DLD1 (cell line): ENCODE measurements at regions not wholly inside any gene's neighbourhood (a gene's known extent, or its start where the extent isn't known, plus 50 kb on each side); places are given as distances from the start of the nearest gene placed in this dataset.
"Not testable (repeated sequence)": the region's sequence is repeated elsewhere in the genome, so short reads cannot be mapped to it uniquely, and the experiment has no call there.

Experiments used
- in situ Hi-C: cut with HindIII; loops from 2 replicates; pipeline ENCODE4 v1.10.0; 2017; ENCODE audit warnings: low sequenced_read_pairs

DNA sequence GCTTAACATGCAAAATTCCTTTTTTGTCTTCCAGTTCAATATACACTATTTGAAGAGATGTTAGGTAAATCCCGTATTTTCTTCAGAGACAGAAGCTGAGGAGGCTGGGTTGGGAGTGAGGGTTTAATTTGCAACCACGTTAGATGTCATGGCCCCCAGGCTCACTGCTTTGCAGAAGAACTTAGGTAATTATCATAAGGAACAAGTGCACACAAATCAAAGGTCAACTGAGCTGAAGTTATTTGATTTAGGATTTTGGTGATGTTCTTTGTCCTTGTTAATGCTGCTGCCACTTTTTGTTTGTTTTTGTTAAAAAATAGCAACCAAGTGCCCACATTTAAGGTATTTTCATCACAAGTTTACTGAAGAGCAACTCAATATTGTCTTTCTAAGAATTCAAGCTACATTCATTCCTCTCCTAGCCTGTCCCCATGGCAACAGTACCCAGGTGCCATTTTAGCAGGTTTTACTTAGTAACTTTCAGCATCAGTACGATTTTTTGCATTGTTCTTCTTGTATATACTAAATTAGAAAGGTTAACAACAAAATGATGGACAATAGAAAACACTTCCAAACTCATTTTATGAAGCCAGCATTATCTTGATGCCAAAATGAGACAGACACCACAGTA is 62.9 kb upstream of the NDUFV2 start:
- in situ Hi-C loops = no loop called here

DNA sequence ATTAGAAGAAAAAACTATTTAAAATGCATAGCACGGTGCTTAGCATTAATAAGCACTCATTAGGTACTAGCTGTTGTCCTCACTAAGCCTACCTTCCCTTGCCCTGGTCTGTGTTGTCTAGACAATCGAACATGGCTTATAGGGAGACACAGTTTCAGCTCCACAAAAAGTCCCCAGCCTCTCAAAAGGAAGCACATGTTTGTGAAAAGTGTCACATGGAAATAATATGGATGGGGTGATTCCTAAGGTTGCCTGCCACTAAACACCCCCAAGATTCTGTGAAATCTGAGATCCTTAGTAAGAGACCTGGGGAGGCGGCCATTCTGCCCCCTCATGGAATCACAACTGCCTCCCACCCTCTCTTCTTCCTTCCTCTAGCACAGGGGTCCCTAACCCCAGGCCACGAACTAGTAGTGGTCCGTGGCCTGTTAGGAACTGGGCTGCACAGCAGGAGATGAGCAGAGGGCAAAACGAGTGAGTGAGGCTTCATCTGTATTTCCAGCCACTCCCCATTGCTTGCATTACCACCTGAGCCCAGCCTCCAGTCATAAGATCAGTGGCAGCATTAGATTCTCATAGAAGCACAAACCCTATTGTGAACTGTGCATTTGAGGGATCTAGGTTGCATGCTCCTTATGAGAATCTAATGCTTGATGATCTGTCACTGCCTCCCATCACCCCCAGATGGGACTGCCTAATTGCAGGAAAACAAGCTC is 59.6 kb upstream of the NDUFV2 start:
- in situ Hi-C loops = no loop called here

DNA sequence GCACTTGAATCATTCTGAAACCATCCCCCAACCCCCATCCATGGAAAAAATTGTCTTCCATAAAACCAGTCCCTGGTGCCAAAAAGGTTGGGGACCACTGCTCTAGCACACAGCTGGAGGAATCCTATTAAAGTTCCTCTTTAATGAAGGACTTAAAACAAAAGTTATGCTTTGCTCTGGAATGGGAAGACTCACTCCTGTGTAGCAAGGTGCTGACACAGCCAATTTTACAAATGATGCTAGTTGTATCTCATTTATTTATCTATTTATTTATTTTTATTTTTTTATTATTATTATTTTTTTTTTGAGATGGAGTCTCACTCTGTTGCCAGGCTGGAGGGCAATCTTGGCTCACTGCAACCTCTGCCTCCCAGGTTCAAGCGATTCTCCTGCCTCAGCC is 58.9 kb upstream of the NDUFV2 start:
- in situ Hi-C loops = no loop called here

DNA sequence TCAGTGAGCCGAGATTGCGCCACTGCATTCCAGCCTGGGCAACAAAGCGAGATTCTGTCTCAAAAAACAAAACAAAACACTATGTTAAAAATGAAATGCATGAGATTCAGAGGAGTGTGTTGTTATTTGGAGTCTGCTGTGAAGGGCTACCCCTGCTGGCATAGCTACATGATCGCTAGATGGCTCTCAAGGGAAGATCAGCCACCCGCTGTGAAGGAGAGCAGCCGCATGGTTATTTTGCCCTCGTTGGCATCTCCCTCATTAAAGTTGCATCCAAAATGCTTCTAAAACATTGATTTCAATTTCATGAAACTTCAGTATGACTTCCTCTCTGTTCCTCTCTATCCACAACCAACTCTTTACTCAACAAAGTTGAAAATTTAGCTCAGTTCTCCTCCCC is 54.8 kb upstream of the NDUFV2 start:
- in situ Hi-C loops = no loop called here

DNA sequence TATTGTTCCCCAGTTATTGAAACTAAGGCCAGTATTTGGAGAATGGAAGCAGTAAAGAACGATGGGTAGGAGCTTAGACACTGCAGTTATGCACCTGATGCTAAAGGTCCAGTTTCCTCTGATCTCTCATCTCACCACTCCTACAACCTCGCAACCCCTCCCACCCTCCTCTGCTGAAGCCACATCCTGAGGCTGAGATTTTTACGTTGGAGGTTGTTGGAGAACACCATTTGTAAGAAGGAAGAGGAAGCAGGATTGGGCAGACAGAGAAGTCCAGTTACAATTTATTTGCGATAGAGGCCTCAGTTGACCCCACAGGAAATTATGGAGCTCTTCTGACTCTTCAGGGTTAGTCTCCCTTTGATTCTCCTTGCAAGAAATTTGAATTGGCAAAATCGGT is 54.3 kb upstream of the NDUFV2 start:
- in situ Hi-C loops = no loop called here

DNA sequence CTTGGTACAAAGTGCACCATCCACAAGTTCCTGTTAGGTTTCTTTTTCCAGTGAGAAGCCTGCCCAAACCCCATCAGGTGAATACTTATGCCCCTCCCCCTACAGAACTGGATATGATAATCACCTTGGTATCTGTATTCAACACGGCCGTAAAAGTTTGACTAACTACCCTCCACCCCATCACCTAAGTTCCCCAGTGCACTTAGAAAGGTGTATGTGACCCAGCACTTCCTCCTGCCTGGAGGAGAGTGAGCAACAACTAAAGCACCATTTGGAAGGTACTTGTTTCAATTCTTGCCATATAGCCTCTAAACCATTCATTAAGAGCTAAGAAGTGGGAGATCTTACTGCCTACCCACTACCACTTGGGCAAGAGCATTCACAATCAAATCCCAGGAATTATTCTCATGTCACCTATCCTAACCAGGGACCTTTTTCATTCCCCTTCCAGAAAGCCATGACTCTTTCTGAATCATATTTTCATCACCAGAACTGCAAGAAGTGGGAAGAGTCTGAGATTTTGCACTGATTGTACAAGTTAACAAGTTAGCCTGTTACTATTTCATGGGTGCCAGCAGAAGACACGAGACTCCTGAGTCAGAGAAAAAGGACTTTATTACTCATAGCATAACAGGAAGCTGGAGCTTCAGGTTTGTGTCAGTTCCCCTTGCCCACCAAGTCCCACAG is 53.5 kb upstream of the NDUFV2 start:
- in situ Hi-C loops = no loop called here

DNA sequence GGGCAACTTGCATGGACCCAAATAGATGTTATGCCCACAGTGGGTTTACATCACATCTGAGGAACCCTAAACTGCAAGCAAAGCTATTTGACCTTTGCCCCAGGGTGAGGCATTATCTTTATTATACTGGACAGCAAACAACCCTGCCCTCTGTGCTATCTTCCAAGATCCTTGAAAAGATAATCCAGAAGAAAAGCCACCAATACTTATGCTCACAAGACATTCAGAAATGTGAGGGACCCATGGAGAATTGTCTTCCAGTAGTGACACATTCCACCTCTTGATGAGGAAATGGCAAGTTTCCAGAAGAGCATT is 53.0 kb upstream of the NDUFV2 start:
- in situ Hi-C loops = no loop called here

DNA sequence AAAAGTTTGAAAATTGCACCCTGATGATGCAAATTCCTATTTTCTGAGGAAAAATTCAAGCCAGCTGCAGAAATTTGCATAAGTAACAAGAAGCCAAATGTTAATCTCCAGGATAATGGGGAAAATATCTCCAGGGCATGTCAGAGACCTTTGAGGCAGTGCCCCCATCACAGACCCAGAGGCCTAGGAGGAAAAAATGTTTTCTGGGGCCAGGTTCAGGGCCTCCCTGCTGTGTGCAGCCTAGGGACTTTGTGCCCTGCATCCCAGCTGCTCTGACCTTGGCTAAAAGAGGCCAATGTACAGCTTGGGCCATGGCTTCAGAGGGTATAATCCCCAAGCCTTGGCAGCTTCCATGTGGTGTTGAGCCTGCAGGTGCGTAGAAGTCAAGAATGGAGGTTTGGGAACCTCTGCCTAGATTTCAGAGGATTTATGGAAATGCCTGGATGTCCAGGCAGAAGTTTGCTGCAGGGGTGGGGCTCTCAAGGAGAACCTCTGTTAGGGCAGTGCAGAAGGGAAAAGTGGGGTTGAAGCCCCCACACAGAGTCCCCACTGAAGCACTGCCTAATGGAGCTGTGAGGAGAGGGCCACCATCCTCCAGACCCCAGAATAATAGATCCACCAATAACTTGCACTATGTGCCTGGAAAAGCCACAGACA is 51.7 kb upstream of the NDUFV2 start:
- in situ Hi-C loops = not testable (repeated sequence)
